HG03196 (cell line): ENCODE measurements at regions not wholly inside any gene's neighbourhood (a gene's known extent, or its start where the extent isn't known, plus 50 kb on each side); places are given as distances from the start of the nearest gene placed in this dataset.
A peak's percentile ranks its signal among the peaks of the same experiment; 100 is the strongest.

Experiments used
- ATAC-seq: cut with Tn5 transposase; IDR thresholded peaks from one replicate; pipeline ENCODE4 v1.9.1; 2021; ENCODE audit not compliant: unreplicated experiment

DNA sequence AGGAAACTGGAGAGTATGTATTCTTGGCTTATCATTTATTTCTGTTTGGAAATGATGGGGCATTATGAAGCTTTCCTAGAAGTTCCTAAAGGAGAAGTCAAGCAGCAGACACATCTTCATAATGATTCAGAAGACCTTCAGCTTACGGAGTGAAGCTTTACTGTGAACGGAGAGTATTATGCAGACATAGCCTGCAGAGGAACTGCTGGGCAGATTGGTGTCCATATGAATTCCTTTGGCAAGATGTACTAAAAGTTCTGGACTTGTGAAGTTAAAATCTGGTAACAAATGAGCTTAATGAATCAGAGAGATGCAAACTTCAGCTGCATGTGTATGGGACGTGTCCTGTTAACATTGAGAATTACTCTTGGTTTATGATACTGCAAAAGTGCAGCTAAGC is 60.1 kb downstream of the NABP1 start:
- ATAC-seq = no peak

GRCh38 chr2:191738667-191739066 is 60.7 kb downstream of the NABP1 start:
- ATAC-seq = no peak

DNA sequence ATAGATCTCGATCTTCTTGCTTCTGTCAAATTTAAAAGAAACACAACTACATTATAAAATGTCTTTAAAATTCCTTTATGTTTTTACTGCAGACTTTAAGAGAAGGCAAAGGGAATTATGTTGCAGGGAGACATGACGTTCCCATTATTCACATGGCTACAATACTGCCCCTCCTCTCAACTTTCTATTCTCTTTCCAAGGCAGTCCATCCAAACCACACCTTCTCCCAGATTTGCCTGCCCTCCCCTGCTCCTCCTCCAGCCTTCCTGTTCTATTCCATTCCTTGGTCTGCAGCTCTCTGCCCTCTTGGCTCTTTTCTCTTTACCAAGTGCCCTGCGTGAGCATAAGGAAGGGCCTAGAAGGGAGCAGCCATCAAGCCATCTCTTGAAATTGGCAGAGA is 61.3 kb downstream of the NABP1 start:
- no peak for ATAC-seq

GRCh38 chr2:191740016-191740419 is 62.1 kb downstream of the NABP1 start:
- ATAC-seq = peak; percentile 77

GRCh38 chr2:191740759-191741158 is 62.8 kb downstream of the NABP1 start:
- no peak for ATAC-seq

GRCh38 chr2:191746346-191747169 is 68.6 kb downstream of the NABP1 start:
- ATAC-seq = no peak

DNA sequence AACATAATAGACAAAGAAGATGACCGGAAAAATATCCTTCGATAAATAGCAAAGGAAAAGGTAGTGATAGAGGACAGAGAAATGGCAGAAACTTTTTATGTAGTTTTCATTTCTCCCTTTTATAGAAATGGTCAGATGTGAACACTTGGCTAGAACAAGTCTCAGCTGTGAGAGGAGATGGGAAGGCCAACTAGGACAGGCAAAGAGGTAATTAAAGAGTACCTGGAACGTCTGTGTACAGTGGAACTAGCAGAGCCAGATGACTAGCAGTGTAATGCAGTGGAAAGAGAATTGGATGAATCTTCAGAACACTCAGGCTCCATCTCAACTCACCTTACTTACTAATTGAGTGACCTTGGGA is 69.2 kb downstream of the NABP1 start:
- no peak for ATAC-seq

DNA sequence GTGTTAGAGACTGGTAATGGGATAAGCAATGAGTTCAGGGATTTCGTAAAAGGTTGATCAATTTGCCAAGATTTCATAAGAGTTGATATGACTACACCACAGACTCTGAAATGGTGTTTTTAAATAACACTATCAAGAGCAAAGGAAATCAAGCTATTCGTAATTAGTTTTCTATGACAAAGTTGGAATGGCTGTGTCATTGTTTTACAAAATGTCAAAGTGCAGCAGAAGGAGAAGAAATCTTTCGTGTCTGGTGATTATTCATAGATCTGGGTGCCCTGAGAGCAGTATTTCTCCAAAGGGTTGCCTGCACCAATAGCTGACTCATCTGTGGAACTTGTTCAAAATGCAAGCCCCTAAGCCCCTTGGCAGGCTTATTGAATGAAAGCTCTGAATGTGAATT is 70.1 kb downstream of the NABP1 start:
- no peak for ATAC-seq

DNA sequence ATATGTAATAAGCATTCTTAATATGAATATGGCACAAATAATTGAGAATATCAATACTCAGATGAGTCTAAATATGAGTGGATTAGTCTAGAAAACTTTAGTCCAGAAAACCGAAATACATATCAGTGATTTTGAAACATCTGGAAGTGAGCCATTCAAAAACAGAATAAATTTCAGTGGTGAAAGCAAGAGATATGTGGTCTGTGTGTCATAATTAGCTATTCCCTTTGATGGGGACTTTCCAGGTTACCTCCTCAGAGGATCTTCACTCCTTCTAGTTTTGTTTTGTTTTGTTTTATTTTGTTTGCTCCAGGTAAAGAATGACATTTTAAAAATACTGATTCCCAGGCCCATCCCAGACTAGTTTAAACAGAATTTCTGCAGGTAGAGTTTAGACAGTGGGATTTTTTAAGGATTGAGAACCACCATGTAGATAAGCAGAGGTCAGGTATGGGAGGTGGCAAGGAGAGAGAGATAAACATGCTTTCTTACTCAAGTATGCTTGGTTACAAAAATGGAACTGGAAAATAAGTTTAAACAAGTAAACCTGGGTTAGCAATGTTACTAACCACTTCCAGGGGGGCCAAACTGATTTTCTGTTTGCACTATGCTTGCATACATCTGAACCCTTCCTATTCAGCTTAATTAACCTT is 70.7 kb downstream of the NABP1 start:
- ATAC-seq = no peak

DNA sequence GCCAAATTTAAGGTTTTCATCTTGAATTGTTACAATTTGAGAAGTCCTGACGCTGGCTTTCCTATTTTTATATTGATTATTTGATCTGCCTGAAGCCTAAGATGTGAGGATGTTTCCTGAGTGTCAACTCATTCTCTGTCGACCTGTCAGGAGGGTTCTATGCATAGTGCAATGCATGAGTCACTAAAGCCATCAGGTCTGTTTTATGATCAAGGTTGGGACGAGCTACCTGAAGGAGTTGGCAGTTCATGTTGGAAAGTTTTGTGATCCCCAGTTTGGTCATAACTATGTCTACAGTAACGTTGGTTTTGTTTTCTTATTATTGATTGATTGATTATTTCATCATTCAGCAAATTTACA is 71.2 kb downstream of the NABP1 start:
- no peak for ATAC-seq

- no peak for ATAC-seq
Observed at GRCh38 chr2:191754103-191754502, 76.2 kb downstream of the NABP1 start.

DNA sequence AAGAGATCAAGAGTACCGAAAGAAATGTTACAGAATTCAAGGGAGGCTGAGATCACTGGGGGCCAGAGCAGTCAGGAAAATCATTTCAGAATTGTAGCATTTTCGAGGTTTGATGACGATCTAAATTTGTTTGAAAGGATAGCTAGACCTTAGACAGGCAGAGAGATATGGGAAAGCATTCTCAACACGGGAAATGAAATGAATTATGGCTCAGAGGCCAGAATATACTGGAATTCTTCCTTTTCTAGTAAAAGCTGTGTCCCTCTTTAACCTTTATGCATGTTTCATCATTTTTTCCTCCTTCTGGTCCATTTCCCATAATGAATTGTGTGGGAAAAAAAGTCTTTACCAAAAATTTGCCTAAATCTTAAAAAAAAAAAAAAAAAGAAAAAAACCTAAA is 78.8 kb downstream of the NABP1 start:
- ATAC-seq = no peak

GRCh38 chr2:191757208-191757607 is 79.3 kb downstream of the NABP1 start:
- ATAC-seq = no peak

- peak; percentile 100 for ATAC-seq
Observed at GRCh38 chr2:191758518-191759507, 80.9 kb downstream of the NABP1 start.

DNA sequence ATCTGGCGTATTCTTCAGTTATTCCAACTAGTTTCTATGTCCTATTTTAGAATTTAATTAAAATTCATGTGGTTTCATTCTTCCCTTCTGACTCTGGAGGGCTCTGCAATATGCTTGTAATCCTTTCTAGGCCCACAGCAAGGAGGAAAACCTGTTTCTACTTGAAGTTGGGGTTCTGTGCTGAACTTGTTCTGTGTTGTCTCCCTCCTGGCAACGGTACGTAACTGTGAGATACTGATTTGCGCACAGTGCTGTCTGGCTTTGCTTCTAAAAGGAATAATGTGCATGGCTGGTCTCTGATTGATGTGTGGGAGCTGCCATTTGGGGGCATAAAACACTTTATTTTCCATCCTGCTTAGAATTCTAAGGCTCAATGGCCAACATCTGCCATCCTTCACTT is 81.7 kb downstream of the NABP1 start:
- no peak for ATAC-seq

DNA sequence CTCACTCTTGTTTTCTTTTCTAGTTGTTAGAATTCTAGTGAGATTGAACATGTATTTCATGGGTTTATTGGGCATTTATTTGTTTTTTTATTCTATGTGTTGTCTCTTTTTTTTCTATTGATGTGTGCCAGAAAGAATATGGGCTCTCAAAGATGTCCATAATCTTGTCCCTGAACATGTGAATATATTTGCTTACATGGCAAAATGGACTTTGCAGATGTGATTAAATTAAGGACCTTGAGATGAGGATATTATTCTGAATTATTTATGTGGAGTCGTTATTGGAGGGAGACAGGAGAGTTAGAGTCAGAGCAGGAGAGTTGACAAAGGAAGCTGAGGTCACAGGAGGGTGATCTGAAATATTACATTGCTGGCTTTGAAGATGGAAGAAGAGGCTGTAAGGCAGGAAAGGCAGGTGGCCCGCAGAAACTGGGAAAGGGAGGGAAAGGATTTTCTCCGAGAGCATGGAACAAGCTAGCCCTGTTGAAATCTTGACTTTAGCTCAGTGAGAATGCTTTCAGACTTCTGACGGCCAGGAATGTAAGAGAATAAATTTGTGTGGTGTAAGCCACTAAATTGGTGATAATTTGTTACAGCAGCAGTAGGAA is 82.8 kb downstream of the NABP1 start:
- ATAC-seq = no peak

GRCh38 chr2:191773136-191773535 is 73.8 kb downstream of the CAVIN2 start:
- ATAC-seq = no peak

GRCh38 chr2:191777351-191777750 is 69.5 kb downstream of the CAVIN2 start:
- no peak for ATAC-seq

- no peak for ATAC-seq
Observed at GRCh38 chr2:191778041-191778440, 68.8 kb downstream of the CAVIN2 start.

DNA sequence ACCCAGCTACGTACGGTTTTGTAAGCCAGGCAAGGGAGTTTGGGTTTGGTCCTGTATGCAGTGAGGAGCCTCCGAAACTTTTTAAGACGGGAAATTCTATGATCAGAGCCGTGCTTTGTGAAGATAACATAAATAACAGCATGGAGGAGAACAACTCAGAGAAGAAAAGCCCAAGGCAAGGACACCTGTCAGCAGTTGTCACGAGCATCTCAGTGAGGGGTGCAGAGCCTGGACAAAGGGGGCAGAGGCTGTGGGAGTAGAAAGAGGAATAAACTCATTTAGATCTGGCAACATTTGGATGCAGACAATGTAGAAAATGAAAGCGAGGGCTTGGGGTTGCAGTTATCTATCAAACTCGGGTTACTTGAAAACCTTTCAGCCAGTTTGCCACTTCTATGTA is 64.5 kb downstream of the CAVIN2 start:
- no peak for ATAC-seq

DNA sequence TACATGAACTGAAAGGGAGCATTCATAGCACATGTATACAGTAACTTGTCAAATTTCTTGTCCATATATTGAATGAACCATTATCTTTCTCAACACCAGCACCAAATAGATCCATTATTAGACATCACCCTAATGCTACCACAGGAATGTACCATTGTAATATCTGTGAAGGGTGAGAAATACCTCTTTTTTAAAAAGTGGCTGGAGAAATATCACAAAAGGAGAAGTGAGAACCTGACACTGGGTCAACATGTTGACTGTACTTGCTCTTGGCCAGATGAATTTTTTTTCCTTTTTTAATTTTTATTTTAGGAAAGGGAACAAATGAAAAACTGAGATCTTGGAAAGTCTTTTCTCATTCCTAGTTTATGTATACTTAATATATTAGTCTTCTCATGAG is 63.5 kb downstream of the CAVIN2 start:
- no peak for ATAC-seq
